ENCODE measurements at regions not wholly inside any gene's neighbourhood (a gene's known extent, or its start where the extent isn't known, plus 50 kb on each side); places are given as distances from the start of the nearest gene placed in this dataset.

DNA sequence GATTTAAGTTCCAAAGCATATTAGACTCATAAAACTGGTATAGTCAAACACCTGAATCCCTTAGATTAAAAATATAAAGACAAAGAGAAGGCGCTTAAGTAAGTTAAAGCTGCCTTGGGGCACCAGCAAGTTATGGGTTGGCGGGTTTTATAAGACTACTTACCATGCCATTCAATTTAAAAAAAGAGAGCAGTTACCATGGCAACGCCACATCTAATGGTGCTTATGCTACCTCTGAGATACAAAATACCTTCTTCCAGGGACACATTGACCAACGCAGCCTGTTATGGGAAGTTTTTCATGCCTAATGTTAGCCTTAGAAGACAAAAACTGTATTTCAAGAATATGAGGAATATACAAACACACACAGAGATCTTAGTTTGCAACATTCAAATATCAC, 713.6 kb downstream of the RNF144B start:
- TF ChIP-seq, protein P1, sequence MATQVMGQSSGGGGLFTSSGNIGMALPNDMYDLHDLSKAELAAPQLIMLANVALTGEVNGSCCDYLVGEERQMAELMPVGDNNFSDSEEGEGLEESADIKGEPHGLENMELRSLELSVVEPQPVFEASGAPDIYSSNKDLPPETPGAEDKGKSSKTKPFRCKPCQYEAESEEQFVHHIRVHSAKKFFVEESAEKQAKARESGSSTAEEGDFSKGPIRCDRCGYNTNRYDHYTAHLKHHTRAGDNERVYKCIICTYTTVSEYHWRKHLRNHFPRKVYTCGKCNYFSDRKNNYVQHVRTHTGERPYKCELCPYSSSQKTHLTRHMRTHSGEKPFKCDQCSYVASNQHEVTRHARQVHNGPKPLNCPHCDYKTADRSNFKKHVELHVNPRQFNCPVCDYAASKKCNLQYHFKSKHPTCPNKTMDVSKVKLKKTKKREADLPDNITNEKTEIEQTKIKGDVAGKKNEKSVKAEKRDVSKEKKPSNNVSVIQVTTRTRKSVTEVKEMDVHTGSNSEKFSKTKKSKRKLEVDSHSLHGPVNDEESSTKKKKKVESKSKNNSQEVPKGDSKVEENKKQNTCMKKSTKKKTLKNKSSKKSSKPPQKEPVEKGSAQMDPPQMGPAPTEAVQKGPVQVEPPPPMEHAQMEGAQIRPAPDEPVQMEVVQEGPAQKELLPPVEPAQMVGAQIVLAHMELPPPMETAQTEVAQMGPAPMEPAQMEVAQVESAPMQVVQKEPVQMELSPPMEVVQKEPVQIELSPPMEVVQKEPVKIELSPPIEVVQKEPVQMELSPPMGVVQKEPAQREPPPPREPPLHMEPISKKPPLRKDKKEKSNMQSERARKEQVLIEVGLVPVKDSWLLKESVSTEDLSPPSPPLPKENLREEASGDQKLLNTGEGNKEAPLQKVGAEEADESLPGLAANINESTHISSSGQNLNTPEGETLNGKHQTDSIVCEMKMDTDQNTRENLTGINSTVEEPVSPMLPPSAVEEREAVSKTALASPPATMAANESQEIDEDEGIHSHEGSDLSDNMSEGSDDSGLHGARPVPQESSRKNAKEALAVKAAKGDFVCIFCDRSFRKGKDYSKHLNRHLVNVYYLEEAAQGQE (IDR thresholded peaks at IDR 0.05; ENCODE audit: low read depth), result no peak
- no peak for TF ChIP-seq YY1 (IDR thresholded peaks at IDR 0.05; ENCODE audit: low read depth)
- TF ChIP-seq RAD21 (IDR thresholded peaks at IDR 0.05; ENCODE audit: low read depth), result no peak
- TF ChIP-seq CEBPB (IDR thresholded peaks at IDR 0.05), result no peak
- no peak for TF ChIP-seq EGR1 (IDR thresholded peaks at IDR 0.05)
- TF ChIP-seq TCF12 (IDR thresholded peaks at IDR 0.05; ENCODE audit: low read depth), result no peak
- no peak for TF ChIP-seq MAX (IDR thresholded peaks at IDR 0.05)
- TF ChIP-seq NFIC (IDR thresholded peaks at IDR 0.05), result no peak
